HL-60/S4 treated with retinoic acid at 250 ng/mL for 4 days and 3 days (cell line): ENCODE measurements at regions not wholly inside any gene's neighbourhood (a gene's known extent, or its start where the extent isn't known, plus 50 kb on each side); places are given as distances from the start of the nearest gene placed in this dataset.

Source experiments
- in situ Hi-C: fragments of 300-500 bp; cut with MboI; formaldehyde crosslinking; loops from 2 replicates; pipeline ENCODE4 v1.7.0; 2022; ENCODE audit warnings: low sequenced_read_pairs

- in situ Hi-C loops, result no loop called here
Observed at GRCh38 chr11:45481026-45481425, 184.4 kb downstream of the CHST1 start.

- in situ Hi-C loops, result no loop called here
Observed at GRCh38 chr11:45477588-45477987, 187.8 kb downstream of the CHST1 start.

- in situ Hi-C loops, result no loop called here
Observed at GRCh38 chr11:45476126-45476525, 189.3 kb downstream of the CHST1 start.

- in situ Hi-C loops, result no loop called here
Observed at GRCh38 chr11:45475173-45475572, 189.0 kb upstream of the SYT13 start.

GRCh38 chr11:45473341-45473895, 187.3 kb upstream of the SYT13 start:
- in situ Hi-C loops, result no loop called here

GRCh38 chr11:45472716-45473317, 186.7 kb upstream of the SYT13 start:
- in situ Hi-C loops, result no loop called here

- in situ Hi-C loops, result no loop called here
Observed at GRCh38 chr11:45471266-45471665, 185.1 kb upstream of the SYT13 start.

GRCh38 chr11:45470794-45471167, 184.6 kb upstream of the SYT13 start:
- in situ Hi-C loops, result no loop called here

- in situ Hi-C loops, result no loop called here
Observed at GRCh38 chr11:45470151-45470793, 184.1 kb upstream of the SYT13 start.

- in situ Hi-C loops, result no loop called here
Observed at GRCh38 chr11:45468267-45468856, 182.2 kb upstream of the SYT13 start.

GRCh38 chr11:45463541-45463940, 177.4 kb upstream of the SYT13 start:
- in situ Hi-C loops, result no loop called here

GRCh38 chr11:45461514-45461913, 175.4 kb upstream of the SYT13 start:
- in situ Hi-C loops, result no loop called here

- in situ Hi-C loops, result no loop called here
Observed at GRCh38 chr11:45459491-45459890, 173.3 kb upstream of the SYT13 start.

GRCh38 chr11:45458269-45458668, 172.1 kb upstream of the SYT13 start:
- in situ Hi-C loops, result no loop called here

- in situ Hi-C loops, result no loop called here
Observed at GRCh38 chr11:45457649-45458048, 171.5 kb upstream of the SYT13 start.

GRCh38 chr11:45456686-45457085, 170.5 kb upstream of the SYT13 start:
- in situ Hi-C loops, result no loop called here

GRCh38 chr11:45455536-45455935, 169.4 kb upstream of the SYT13 start:
- in situ Hi-C loops, result no loop called here

GRCh38 chr11:45454917-45455401, 168.8 kb upstream of the SYT13 start:
- in situ Hi-C loops, result no loop called here

- in situ Hi-C loops, result no loop called here
Observed at GRCh38 chr11:45453721-45454120, 167.6 kb upstream of the SYT13 start.

- in situ Hi-C loops, result no loop called here
Observed at GRCh38 chr11:45451766-45452440, 165.8 kb upstream of the SYT13 start.

- in situ Hi-C loops, result no loop called here
Observed at GRCh38 chr11:45450189-45450588, 164.0 kb upstream of the SYT13 start.
